ENCODE measurements at regions not wholly inside any gene's neighbourhood (a gene's known extent, or its start where the extent isn't known, plus 50 kb on each side); places are given as distances from the start of the nearest gene placed in this dataset.

- no peak for DNase-seq (ENCODE audit: low spot score)
These were observed 1692.7 kb downstream of the EFNA5 start for GRCh38 chr5:105978011-105978410.

- no peak for DNase-seq (ENCODE audit: low spot score)
These were observed 1693.6 kb downstream of the EFNA5 start for GRCh38 chr5:105977163-105977562.

GRCh38 chr5:105970919-105971318, 1699.8 kb downstream of the EFNA5 start:
- no peak for DNase-seq (ENCODE audit: low spot score)

GRCh38 chr5:105968981-105969380, 1701.8 kb downstream of the EFNA5 start:
- no peak for DNase-seq (ENCODE audit: low spot score)

DNA sequence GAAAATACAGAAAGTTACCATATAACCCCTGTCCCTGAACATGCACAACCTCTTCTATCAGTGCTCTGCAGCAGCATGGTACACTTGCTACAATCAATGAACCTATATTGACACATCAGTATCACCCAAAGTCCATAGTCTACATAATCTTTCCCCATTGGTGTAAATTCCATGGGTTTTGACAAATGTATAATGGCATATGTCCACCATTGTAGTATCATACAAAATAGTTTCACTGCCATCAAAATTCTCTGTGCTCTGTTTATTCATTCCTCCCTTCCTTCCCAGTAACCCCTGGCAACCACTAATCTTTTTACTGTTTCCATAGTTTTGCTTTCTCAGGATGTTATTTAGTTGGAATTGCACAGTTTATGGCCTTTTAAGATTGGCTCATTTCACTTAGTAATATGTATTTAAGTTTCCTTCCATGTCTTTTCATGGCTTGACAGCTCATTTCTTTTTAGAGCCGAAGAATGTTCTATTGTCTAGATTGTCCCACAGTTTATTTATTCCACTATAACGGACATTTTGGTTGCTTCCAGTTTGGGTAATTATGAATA, 1707.0 kb downstream of the EFNA5 start:
- DNase-seq (ENCODE audit: low spot score): no peak

- no peak for DNase-seq (ENCODE audit: low spot score)
These were observed 1709.2 kb downstream of the EFNA5 start for GRCh38 chr5:105961572-105961971.

- no peak for DNase-seq (ENCODE audit: low spot score)
These were observed 1714.1 kb downstream of the EFNA5 start for GRCh38 chr5:105956456-105957196.

DNA sequence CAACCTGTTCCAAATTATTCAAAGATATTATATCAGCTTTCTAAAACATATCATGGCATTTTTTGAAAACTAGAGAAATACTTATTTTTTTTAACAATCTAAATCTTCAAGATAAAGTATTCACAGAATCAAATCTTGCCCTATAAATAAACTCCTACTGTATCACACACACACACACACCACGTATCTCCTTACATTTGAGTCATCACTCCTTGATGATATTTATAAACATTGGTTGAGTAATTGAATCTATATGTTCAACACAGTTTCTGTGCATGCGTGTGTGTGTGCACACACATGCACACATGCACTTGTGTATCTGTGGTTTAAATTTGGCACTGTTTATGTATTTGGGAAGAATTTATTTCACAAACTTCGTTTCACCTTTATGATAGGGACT, 1716.4 kb downstream of the EFNA5 start:
- DNase-seq (ENCODE audit: low spot score): no peak

DNA sequence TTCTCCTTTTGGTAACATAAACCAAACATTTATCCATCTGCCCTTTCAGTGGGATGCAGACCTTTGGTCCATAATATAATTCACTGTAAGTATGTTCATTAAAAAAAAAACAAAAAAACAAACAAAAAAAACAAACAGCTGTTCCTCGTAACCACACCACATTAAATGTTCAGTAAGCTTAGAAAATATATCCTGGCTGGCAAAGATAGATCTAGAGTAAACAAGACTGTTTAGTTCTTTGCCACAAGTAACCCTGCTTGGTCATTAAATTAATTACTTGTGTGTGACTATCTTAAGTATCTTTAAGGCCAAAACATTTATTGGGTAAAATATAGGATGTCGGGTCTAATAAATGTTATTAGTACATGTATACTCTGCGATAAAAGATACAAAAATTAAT, 1717.1 kb downstream of the EFNA5 start:
- DNase-seq (ENCODE audit: low spot score): no peak

GRCh38 chr5:105952875-105953274, 1717.9 kb downstream of the EFNA5 start:
- DNase-seq (ENCODE audit: low spot score): no peak

GRCh38 chr5:105947461-105947860, 1723.3 kb downstream of the EFNA5 start:
- no peak for DNase-seq (ENCODE audit: low spot score)

GRCh38 chr5:105945203-105945972, 1725.3 kb downstream of the EFNA5 start:
- no peak for DNase-seq (ENCODE audit: low spot score)

DNA sequence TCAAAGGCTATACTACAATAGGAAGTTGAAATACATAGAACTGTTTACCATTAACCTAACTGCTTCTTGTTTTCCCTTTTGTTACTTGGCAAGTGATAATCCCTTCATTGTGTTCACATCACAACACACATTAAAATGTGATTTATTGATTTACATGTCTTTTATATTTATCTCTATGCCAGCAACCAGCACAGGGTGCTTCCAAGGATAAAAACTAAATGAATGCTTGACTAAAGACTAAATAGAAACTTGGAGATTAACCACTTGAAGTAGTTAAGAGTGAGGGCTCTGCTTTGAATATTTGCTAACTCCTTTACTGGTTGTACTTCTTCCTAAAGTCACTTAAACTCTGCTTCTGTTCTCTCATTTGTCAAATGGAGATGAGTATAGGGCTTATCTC, 1730.6 kb downstream of the EFNA5 start:
- no peak for DNase-seq (ENCODE audit: low spot score)

DNA sequence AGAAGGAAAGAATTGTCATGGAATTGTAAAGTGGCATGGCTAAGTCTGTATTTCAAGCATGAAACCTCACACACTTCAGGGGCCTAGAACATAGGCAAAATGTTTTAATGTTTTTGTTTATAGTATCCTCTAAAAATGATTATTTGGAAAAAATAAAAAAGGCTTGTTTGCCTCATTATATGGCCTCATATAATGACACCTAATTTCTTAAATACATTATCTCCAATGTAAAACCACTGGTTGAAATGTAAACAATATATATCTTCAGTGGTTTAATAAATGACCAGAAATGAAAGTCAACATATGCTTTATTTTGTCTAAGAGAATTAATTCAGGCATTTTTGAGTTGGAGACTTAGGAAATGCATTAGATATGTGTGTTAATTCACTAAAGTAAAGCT, 1736.6 kb downstream of the EFNA5 start:
- no peak for DNase-seq (ENCODE audit: low spot score)

DNA sequence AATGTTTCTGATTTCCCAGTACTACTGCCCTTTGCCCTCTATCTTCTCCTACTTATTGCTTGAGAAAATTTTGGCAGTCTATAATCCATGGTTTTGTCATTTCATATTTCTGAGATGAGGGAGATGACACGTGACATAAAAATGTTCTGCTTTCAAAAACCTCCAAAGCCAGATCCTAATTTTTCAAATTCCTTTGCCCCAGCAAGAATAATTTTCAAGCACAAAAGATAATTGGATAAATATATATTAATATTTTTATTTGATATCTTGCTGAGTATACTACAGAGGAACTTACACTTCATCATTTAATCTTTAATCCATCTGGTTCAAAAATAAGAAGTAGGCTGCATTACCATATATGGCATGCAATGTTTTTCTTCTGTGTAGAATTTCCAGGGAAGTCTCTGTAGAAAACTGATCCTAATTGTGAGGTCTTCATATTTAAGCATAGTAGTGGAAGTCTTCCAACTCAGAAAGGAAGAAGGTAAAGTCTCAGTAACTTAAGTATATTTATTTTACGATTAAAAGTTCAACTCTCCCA, 1738.8 kb downstream of the EFNA5 start:
- DNase-seq (ENCODE audit: low spot score): no peak

GRCh38 chr5:105929858-105930257, 1740.9 kb downstream of the EFNA5 start:
- DNase-seq (ENCODE audit: low spot score): no peak

DNA sequence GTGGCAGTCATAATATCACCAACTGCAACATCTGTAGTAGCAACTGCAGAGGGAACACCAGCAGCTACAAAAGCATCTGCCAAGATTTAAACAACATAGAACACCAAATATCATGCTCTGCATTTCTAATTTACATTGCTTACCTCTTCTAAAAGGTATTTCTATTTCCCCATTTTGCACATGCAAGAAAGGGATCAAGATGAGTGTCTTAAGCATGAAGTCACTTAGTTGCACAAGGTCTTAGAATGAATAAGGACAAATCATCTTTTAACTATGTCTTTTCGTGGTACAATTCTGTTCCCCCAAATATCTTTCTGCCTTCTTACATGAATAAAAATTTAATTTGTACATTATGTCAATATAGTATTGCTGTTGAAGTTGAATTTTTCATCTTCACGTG, 1746.4 kb downstream of the EFNA5 start:
- DNase-seq (ENCODE audit: low spot score): no peak

- no peak for DNase-seq (ENCODE audit: low spot score)
These were observed 1748.2 kb downstream of the EFNA5 start for GRCh38 chr5:105922574-105922973.

DNA sequence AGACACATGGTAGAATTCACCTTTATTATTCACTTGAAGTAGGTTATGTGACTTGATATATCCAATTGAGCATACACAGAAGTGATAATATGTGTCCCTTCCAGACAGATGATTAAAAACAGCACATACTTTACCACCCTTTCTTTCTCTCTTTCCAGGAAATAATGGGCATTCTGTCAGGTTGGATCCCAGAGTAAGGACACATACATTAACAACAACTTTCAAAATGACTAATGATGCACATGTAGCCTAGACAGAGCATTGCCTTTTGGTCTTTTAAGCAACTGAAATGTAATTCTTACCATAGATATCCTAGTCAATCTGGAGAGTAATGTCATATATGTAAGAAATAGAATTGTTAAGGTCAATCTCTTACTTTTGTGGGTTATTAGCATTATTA, 1748.7 kb downstream of the EFNA5 start:
- no peak for DNase-seq (ENCODE audit: low spot score)

- DNase-seq (ENCODE audit: low spot score): no peak
These were observed 1753.5 kb downstream of the EFNA5 start for GRCh38 chr5:105917189-105917588.

- no peak for DNase-seq (ENCODE audit: low spot score)
These were observed 1763.7 kb downstream of the EFNA5 start for GRCh38 chr5:105907016-105907415.

GRCh38 chr5:105905392-105905791, 1765.3 kb downstream of the EFNA5 start:
- no peak for DNase-seq (ENCODE audit: low spot score)

DNA sequence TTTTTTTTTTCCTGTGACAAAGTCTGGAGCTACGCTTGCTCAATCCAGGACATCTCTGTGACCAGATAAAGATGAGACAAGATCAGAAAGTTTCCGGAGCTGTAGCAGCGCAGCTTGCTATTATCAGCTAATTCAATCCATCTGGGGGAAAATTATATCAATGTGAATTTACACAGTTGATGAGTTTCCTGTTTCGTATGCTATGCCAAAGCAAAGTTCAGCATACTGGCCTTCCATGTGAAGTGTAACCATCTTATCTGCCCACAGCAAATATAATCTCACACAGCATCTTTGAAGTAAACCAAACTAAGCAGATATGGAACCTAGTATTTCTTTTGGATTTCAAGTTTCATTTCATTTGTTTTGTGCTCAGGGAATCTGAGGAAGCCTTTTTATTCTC, 1767.7 kb downstream of the EFNA5 start:
- DNase-seq (ENCODE audit: low spot score): no peak

All from hematopoietic multipotent progenitor cell treated with erythropoietin and hydrocortisone succinate and interleukin-3 and kit ligand, for 17 days (in vitro differentiated cells).